Brain microvascular endothelial cell (primary cell): ENCODE measurements at regions not wholly inside any gene's neighbourhood (a gene's known extent, or its start where the extent isn't known, plus 50 kb on each side); places are given as distances from the start of the nearest gene placed in this dataset.

Source experiments
- DNase-seq: peaks from one replicate; pipeline ENCODE4 v3.0.0-alpha.2; 2020
- H3K27ac ChIP-seq: fragments of 250-450 bp; sonication (Bioruptor Pico); 2 replicates; pipeline ENCODE4 v1.5.1; 2020; ENCODE audit warnings: mild to moderate bottlenecking, moderate library complexity
- H3K27me3 ChIP-seq: fragments of 250-450 bp; sonication (Bioruptor Pico); replicated peaks from 2 replicates; pipeline ENCODE4 v1.5.1; 2020; ENCODE audit warnings: mild to moderate bottlenecking
- H3K36me3 ChIP-seq: fragments of 250-450 bp; sonication (Bioruptor Pico); replicated peaks from 2 replicates; pipeline ENCODE4 v1.5.1; 2020; ENCODE audit warnings: mild to moderate bottlenecking
- H3K4me3 ChIP-seq: 2 replicates; pipeline ENCODE4 v1.5.1; 2011; ENCODE audit warnings: low read depth, mild to moderate bottlenecking, control low read depth, low read length, moderate library complexity
- in situ Hi-C: cut with HindIII; loops from 2 replicates; pipeline ENCODE4 v1.10.0; 2017; ENCODE audit warnings: low sequenced_read_pairs, low pct_ligation_motif_present
- TF ChIP-seq, protein P1 (sequence below): IDR thresholded peaks from 2 replicates; pipeline ENCODE4 v1.5.1; 2011; ENCODE audit warnings: low read depth, mild to moderate bottlenecking, moderate library complexity, low read length, control low read depth, inconsistent platforms; ENCODE audit errors: missing control alignments

DNA sequence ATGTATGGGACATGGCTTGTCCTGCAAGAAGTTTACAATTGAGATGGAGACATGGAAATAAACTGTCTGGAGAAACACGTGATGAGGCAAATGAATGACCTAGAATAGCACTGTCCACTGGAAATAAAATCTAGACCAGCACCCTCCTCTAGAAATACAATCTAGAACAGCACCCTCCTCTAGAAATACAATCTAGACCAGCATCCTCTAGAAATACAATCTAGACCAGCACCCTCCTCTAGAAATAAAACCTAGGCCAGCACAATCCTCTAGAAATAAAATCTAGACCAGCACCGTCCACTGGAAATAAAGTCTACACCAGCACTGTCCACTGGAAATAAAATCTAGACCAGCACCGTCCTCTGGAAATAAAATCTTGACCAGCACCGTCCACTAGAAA is 69.2 kb upstream of the RFLNA start:
- in situ Hi-C loops = no loop called here
- Histone ChIP-seq H3K27ac (no peak overlapping the region), H3K4me3 (no peak overlapping the region), H3K36me3 (no peaks in the 10 kb centered on the region), H3K27me3 (no peaks in the 10 kb centered on the region)
- TF ChIP-seq, protein P1, sequence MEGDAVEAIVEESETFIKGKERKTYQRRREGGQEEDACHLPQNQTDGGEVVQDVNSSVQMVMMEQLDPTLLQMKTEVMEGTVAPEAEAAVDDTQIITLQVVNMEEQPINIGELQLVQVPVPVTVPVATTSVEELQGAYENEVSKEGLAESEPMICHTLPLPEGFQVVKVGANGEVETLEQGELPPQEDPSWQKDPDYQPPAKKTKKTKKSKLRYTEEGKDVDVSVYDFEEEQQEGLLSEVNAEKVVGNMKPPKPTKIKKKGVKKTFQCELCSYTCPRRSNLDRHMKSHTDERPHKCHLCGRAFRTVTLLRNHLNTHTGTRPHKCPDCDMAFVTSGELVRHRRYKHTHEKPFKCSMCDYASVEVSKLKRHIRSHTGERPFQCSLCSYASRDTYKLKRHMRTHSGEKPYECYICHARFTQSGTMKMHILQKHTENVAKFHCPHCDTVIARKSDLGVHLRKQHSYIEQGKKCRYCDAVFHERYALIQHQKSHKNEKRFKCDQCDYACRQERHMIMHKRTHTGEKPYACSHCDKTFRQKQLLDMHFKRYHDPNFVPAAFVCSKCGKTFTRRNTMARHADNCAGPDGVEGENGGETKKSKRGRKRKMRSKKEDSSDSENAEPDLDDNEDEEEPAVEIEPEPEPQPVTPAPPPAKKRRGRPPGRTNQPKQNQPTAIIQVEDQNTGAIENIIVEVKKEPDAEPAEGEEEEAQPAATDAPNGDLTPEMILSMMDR = no peak
- DNase-seq = no peak

DNA sequence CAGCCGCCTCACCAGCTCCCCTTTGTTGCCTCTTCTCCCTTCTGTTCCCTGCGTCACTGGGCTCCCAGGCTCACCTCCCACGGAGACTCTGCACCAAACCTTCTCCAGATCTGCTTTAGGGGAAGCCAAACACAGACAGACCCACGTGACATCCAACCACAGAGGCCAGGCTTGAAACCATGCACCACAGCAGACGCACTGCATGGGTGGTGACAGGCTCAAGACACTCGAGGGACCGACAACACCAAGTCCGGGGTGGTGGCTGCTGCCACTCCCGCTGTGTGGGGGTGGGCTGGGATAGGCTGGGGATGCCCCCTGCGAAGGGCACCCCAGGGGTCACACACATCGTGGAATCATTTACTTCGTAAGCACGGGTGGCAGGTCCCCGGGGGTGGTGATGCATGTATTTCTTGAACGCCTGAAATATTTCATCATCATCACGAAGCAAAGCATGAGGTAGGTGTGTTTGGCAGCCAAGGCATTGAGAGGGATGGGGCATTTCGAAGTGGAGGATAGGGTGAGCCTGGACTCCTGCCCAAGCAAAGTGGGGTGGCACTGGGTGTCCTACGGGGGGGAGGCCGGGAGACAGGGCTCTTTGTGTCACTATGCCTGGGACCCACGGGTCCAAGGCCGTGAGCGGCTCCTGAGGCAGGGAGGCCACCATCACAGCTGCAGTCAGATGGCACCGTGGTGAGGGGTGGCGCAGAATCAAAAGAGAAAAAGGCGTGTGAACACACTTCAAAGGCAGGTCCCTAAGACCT is 66.8 kb upstream of the RFLNA start:
- no peak for DNase-seq
- TF ChIP-seq, protein P1 = no peak

DNA sequence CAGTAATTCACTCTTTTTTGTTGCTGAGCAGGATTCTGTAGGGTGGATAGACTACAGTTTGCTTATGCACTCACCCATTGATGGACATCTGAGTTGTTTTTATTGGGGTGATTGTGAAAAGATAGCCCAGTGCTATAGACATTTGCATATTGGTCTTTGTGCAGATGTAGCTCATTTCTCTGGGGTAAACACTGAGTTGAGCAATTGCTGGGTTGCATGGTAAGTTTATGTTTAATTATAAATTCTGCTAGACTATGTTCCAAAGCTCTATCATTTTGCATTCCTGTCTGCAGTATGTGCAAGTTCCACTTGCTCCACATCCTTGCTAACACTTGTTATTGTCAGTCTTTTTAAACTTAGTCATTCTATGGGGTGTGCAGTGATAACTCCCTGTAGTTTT is 65.4 kb upstream of the RFLNA start:
- DNase-seq = no peak
- H3K36me3 ChIP-seq = no peaks in the 10 kb centered on the region
- H3K27ac ChIP-seq = no peak overlapping the region
- no peak overlapping the region for H3K4me3 ChIP-seq
- H3K27me3 ChIP-seq = no peaks in the 10 kb centered on the region
- in situ Hi-C loops = no loop called here
- TF ChIP-seq, protein P1 = no peak

More for the DNA sequence above, 66.8 kb upstream of the RFLNA start:
- H3K27ac ChIP-seq = no peak overlapping the region
- H3K27me3 ChIP-seq = no peaks in the 10 kb centered on the region
- no peak overlapping the region for H3K4me3 ChIP-seq
- no peaks in the 10 kb centered on the region for H3K36me3 ChIP-seq
- in situ Hi-C loops = no loop called here

DNA sequence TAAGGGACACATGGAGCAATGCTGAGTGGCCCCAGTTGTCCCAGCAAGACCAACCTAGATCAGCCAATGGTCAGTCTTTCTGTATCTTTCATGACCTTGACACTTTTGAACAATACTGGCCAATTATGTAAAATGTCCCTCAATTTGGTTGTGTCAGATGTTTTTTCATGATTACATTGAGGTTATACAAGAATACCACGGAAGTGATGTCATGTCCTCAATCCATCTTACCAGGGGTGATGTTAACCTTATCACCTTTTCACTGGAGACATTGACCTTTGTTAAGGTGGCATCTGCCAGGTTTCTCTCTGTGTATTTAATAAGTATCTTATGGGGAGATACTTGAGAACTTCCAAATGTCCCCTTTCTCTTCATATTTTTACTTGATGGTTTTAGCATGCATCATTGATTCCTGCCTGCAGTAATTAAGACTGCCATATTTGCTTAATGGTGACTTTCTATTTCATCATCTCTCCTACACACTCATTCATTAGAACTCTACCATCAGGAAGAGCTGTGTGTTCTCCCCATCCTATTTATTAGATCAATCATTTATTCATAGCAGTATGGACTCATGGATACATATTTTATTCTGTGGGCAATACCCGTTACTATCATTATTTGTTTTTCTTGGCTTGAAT is 64.7 kb upstream of the RFLNA start:
- TF ChIP-seq, protein P1 = no peak
- Histone ChIP-seq H3K27ac (no peak overlapping the region), H3K27me3 (no peaks in the 10 kb centered on the region), H3K4me3 (no peak overlapping the region), H3K36me3 (no peaks in the 10 kb centered on the region)
- in situ Hi-C loops = no loop called here
- DNase-seq = no peak

DNA sequence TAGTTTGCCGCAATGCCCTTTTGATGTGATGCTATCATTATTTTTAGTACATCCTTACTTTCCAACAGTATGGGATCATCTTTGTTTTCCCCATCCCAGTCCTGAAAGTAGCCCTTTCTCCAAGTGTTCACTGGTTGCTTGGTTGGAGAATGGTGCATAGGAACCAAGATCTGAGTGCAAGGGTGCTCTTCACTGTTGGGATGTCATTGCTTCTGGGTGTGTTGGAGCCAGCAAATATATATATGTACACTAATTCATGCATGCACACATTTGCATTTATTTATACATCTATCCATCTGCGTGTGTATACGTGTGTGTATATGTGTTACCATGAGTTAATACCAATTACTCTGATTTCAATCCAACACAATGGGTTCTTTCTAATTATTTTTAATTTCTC is 64.1 kb upstream of the RFLNA start:
- DNase-seq = no peak
- TF ChIP-seq, protein P1 = no peak
- Histone ChIP-seq H3K36me3 (no peaks in the 10 kb centered on the region), H3K27me3 (no peaks in the 10 kb centered on the region), H3K4me3 (no peak overlapping the region), H3K27ac (no peak overlapping the region)
- in situ Hi-C loops = no loop called here
